ENCODE measurements at regions not wholly inside any gene's neighbourhood (a gene's known extent, or its start where the extent isn't known, plus 50 kb on each side); places are given as distances from the start of the nearest gene placed in this dataset.
"Not testable (repeated sequence)": the region's sequence is repeated elsewhere in the genome, so short reads cannot be mapped to it uniquely, and the experiment has no call there.

DNA sequence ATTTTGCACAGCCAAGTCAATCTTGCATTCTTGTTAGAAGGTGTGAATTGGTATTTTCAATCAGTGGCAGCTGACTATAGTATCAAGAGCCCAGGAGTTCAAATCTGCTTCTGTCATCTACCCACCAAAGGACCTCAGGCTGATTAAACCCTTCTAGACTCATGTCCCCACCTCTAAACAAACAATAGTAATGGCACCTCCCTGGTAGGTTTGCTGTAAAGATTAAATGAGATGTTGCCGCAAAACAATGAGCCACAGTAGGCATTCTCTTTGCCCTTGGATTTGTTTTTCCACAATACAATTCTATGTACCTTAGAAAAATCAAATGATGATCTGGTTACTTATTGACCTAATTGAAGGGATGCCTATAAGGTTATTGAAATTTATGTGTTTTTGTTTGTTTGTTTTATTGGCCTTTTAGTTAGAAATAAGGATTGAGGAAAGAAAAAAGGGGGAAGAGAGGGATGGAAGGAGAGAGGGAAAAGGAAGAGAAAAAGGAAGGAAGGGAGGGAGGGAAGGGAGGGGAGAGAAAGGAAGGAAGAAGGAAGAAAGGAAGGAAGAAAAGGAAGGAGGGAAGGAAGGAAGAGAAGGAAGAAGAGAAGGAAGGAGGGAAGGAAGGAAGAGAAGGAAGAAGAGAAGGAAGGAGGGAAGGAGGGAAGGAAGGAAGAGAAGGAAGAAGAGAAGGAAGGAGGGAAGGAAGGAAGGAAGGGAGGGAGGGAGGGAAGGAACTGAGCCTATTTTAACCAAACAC is 110.7 kb downstream of the ETS2 start:
- DNase-seq, result no peak

DNA sequence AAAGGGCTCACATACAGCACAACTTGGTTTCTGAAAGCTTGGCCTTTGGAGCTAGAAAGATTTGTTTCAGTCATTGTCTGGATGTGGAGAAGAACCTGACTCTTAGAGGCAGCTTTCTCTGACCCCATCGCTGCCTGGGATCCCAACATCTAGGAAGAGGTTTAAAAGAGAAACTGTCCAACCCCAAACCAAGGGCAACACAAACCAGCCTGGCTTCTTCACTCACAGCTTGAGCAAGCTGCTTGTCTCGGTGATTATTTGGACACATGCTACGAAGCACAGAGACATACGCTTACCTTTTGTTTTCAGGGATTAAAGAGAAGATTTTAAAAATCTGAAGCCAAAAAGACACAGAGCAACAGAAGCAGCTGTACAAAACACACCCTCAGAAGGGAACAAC is 109.8 kb downstream of the ETS2 start:
- no peak for DNase-seq

- no peak for DNase-seq
Measured at GRCh38 chr21:38914528-38915293, 109.0 kb downstream of the ETS2 start.

DNA sequence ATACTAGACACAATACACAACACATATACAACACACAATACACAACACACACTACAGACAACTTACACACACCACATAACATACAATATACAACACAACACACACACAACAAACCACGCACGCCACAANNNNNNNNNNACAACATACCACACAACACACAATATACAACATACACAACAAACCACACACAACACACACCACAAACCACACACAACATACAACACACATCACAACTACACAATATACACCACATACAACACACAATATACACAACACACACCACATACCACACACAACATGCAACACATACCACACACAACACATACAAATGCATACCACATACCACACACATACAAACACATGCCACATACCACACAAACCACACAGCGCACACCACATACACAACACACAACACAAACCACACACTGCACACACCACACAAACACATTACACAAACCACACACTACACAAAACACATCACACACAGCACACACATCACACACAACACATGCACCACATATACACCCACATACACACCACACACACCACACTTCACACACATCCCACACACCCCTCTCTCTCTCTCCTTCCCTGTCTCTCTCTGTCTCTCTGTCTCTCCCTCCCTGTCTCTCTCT is 108.3 kb downstream of the ETS2 start:
- DNase-seq, result no peak

DNA sequence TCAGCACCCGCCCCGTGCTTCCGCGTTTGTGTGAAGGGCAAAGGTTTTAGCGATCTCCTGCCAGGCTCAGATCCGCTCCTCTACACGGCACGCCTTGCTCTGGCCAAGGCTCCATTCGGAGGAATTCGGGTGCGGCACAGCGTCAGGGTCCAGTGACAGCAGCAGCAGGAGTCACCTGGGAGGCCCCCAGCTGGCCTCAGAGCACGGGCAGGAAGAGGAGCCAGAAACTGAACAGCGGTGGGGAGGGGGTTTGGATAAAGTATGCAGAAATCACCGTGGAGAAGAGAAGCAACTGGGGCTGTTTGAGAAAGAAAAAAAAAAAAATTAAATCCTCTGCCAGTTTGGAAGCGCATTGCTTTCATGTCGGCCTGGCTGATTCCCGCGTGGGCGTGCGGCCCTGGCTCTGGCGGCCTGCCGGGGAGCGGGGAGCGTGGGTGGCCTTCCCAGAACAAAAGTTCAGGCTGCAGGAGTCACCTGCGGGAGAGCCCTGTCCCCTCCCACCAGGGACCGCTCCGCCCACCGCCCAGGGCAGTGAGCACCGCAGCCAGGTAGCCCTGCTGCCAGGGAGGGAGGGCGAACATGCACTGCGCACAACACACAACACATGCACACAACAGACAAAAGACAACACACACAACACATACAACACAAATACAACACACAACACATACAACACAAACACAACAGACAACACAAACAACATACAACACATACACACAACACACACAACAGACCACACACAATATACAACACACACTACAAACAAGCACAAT is 107.6 kb downstream of the ETS2 start:
- peak in 18 of 56 donors; percentile 15 to 61 (median 26) for DNase-seq

- no peak for DNase-seq
Measured at GRCh38 chr21:38912789-38913119, 107.0 kb downstream of the ETS2 start.

- DNase-seq, result no peak
Measured at GRCh38 chr21:38912102-38912629, 106.4 kb downstream of the ETS2 start.

DNA sequence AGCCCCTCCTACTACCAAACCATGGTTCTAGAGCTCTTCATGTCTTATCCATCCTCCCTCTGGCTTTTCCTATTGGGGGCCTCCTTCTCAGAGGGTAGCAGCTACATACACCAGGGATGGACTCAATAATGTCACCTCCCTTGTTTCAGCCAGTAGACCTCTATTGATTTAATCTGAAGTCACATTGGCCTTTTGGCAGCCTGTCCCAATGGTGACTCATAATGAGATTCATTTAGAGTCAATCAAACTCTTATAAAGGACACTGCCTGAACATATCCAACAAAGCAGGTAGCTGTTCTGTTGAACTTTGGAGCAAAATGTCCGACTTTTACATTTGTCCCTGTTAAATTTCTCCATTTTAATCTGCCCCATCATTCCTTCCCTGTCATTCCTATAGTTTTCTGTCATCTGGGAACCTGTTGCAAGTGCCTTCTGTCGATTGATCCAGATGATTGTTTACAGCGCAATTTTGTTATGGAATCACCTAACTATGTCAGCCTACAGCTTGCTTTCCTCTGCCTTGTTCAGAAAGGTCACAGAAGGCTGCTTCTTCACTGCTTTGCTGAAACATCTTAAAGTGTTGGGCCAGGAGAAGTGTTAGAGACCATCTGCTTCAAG is 105.9 kb downstream of the ETS2 start:
- DNase-seq, result no peak

GRCh38 chr21:38910390-38911067 is 104.8 kb downstream of the ETS2 start:
- DNase-seq, result no peak

DNA sequence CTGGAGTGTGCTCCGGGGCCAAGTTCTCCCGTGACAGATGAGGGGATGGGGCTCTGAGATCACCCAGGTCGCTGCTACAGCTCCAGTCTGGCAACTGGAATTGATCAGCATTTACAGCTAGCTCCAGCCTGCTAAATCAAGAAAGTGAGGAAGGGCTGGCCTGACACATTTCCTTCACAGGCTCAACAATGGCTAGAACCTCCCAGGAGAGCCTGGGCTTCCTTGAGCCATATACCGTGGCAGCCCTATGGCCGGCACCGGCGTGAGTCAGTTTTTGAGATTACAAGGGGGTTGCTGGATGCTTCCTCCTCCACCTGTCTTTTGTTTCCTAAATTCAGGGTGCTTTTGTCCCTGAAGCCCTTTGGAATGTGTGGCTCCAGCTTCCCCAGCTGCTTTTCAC is 104.2 kb downstream of the ETS2 start:
- DNase-seq, result no peak

DNA sequence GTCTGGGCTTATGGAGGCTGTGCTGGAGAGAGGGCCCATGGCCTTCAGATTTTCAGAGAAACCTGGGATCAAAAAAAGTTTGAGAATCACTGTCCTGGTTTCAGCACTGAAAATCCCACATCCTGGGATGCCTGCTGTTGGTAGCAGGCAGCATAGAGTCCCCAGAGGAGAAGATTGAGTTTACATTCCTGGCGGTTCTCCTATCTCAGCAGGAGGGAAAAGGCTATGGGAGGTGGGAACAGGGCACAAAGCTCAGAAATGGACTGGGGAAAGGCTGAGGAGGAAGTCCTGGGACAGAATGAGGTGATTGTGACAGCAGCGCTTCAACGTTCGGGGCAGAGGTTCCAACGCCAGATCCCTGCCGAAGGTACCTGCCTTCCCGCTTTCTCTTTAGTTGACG is 103.4 kb downstream of the ETS2 start:
- DNase-seq, result no peak

DNA sequence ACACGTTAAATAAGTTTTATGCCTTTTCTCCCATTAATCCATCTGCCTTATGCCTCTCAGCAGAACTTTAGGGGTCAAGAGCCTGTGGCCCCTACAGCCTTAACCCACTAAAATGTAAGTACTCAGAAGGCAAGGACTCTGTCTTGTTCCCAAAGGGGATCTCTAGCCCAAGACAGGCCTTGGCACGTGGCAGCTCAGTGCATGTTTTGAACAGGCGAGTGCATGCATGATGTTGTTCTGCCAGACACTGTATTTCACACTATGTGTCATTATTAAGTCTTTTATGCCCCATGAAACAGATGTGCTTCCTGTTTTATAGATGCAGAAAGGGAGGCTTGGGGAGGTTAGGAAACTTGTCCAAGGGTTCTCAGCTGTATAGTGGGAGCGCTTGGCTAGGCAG is 102.8 kb downstream of the ETS2 start:
- no peak for DNase-seq

DNA sequence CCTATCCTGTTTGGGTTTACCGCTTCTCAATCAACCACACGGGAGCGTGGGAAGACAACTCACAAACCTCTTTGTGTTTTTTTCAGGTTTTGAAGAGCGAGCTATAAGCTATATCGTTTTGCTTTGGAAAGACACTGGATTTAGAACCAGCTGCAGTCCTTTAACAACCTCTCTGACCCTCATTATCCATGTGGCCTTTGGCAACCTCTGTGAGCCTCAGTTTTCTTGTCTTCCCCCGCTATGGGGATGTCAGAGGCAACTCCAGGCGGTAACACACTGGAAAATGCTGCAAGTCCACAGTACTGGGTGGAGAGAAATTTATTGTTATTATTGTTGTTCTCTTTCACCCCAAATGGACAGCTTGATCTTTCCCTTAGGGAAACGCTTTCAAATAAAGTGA is 100.0 kb downstream of the ETS2 start:
- no peak for DNase-seq

GRCh38 chr21:38905328-38905727 is 99.6 kb downstream of the ETS2 start:
- DNase-seq, result no peak

- DNase-seq, result no peak
Measured at GRCh38 chr21:38903690-38904139, 98.0 kb downstream of the ETS2 start.

- DNase-seq, result no peak
Measured at GRCh38 chr21:38902608-38903445, 97.1 kb downstream of the ETS2 start.

GRCh38 chr21:38900499-38900898 is 94.8 kb downstream of the ETS2 start:
- no peak for DNase-seq

GRCh38 chr21:38899985-38900384 is 94.3 kb downstream of the ETS2 start:
- not testable (repeated sequence) for DNase-seq

- DNase-seq, result no peak
Measured at GRCh38 chr21:38899277-38899947, 93.7 kb downstream of the ETS2 start.

Data from amygdala (tissue), 56 donors.